ENCODE measurements at regions not wholly inside any gene's neighbourhood (a gene's known extent, or its start where the extent isn't known, plus 50 kb on each side); places are given as distances from the start of the nearest gene placed in this dataset.

GRCh38 chr13:44223770-44224444 is 149.7 kb upstream of the SERP2 start:
- TF ChIP-seq CTCF (conservative IDR thresholded peaks at IDR 0.05 in 1 of 2, IDR thresholded peaks at IDR 0.05 in 1 of 2; ENCODE audit: extremely low read depth in 1 of 2, insufficient read depth in 1 of 2, low read depth in 1 of 2, low read length in 2 of 2) (no peak), EZH2 (IDR thresholded peaks at IDR 0.05; ENCODE audit: borderline replicate concordance, low read length) (no peak)

All from mammary epithelial cell (primary cell).